PC-9 (cell line): ENCODE measurements at regions not wholly inside any gene's neighbourhood (a gene's known extent, or its start where the extent isn't known, plus 50 kb on each side); places are given as distances from the start of the nearest gene placed in this dataset.

ENCODE experiments used
- BruUV-seq: library from RNA; stranded (reverse); fragments of 400-500 nt; replicated peaks from 2 replicates; lab custom pipeline; 2021; lab: Mats Ljungman, UMichigan
- CTCF ChIA-PET: fragments of 300-600 bp; sonication (Branson Sonifier 250); formaldehyde crosslinking; loops from one replicate; lab custom pipeline; 2022; ENCODE audit warnings: antibody characterized with exemption; lab: Charles Lee
- POLR2A ChIA-PET: fragments of 300-600 bp; sonication (Branson Sonifier 250); formaldehyde crosslinking; loops from one replicate; lab custom pipeline; 2022; ENCODE audit warnings: antibody characterized with exemption; ENCODE audit not compliant: unreplicated experiment; lab: Charles Lee
- DNase-seq, 2 experiments: peaks; one replicate each; pipeline versions ENCODE4 v3.0.0 to v3.0.0-alpha.2; 2015 to 2022; ENCODE audit warnings: mixed read lengths in 1 of 2
- H2AFZ ChIP-seq: fragments of 200-600 bp; sonication (generic); 2 replicates; pipeline ENCODE4 v1.8.1; 2017; ENCODE audit warnings: antibody characterized with exemption
- H3F3A ChIP-seq: fragments of 200-600 bp; sonication (generic); 2 replicates; pipeline ENCODE4 v1.8.1; 2017; ENCODE audit warnings: antibody characterized with exemption, mild to moderate bottlenecking, low read depth; ENCODE audit not compliant: insufficient read depth
- H3K27ac ChIP-seq: fragments of 200-600 bp; sonication (generic); 2 replicates; pipeline ENCODE4 v1.6.1; 2016; ENCODE audit warnings: mixed run types
- H3K27me3 ChIP-seq: fragments of 200-600 bp; sonication (generic); 2 replicates; pipeline ENCODE4 v1.6.1; 2016; ENCODE audit warnings: low read depth, mixed run types; ENCODE audit not compliant: insufficient read depth
- H3K36me3 ChIP-seq: fragments of 200-600 bp; sonication (generic); 2 replicates; pipeline ENCODE4 v1.6.1; 2016; ENCODE audit warnings: low read depth, mixed run types
- H3K4me1 ChIP-seq: fragments of 200-600 bp; sonication (generic); replicated peaks from 2 replicates; pipeline ENCODE4 v1.6.1; 2016; ENCODE audit warnings: mixed run types; ENCODE audit not compliant: insufficient read depth
- H3K4me2 ChIP-seq: fragments of 200-600 bp; sonication (generic); 2 replicates; pipeline ENCODE4 v1.6.1; 2017; ENCODE audit warnings: mixed run types
- H3K4me3 ChIP-seq: fragments of 200-600 bp; sonication (generic); 2 replicates; pipeline ENCODE4 v1.6.1; 2016; ENCODE audit warnings: mixed run types
- H3K79me2 ChIP-seq: fragments of 200-600 bp; sonication (generic); 2 replicates; pipeline ENCODE4 v1.6.1; 2017; ENCODE audit warnings: low read depth, mixed run types
- H3K9me2 ChIP-seq: fragments of 200-600 bp; sonication (generic); 2 replicates; pipeline ENCODE4 v1.8.1; 2017; ENCODE audit warnings: mild to moderate bottlenecking; ENCODE audit not compliant: insufficient read depth
- H3K9me3 ChIP-seq: fragments of 200-600 bp; sonication (generic); 2 replicates; pipeline ENCODE4 v1.8.1; 2016; ENCODE audit warnings: low read depth; ENCODE audit not compliant: insufficient read depth
- H4K20me1 ChIP-seq: fragments of 200-600 bp; sonication (generic); 2 replicates; pipeline ENCODE4 v1.8.1; 2017; ENCODE audit not compliant: insufficient read depth
- EZH2 ChIP-seq: fragments of 200-600 bp; sonication (generic); IDR thresholded peaks from 2 replicates; pipeline ENCODE4 v1.8.0; 2017; ENCODE audit warnings: antibody characterized with exemption, low read depth
- intact Hi-C: fragments of 100-400 bp; cut with micrococcal nuclease; formaldehyde crosslinking; loops from one replicate; pipeline ENCODE4 v1.10.0; 2022; ENCODE audit not compliant: unreplicated experiment
- TF ChIP-seq, protein P1 (sequence below): fragments of 200-600 bp; sonication (generic); conservative IDR thresholded peaks from 2 replicates; pipeline ENCODE4 v1.6.1; 2017; ENCODE audit warnings: mixed run types, antibody characterized with exemption, mild to moderate bottlenecking, moderate library complexity

DNA sequence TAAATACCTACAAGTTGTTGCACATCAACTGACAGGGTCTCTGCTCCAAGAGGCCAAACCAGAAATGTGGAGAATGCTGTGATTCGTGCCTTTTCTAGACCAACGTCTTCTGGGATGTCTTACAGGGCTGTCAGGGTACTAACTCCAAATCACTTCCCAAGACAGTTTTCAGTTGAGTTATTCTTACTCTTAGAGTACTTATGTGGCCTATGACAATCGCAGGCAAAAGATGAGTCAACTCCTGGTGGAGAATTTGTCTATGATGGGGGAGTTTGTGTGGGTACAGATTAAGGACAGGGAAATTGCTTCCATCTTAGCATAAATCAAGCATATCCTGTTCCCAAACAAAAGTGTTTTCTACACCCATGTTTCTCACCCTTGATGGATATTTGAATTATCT lies 734.8 kb downstream of the TNS3 start:
- Histone ChIP-seq H2AFZ (no peak overlapping the region), H4K20me1 (no peaks in the 10 kb centered on the region), H3K9me3 (no peaks in the 10 kb centered on the region), H3K9me2 (no peaks in the 10 kb centered on the region), H3K36me3 (no peaks in the 10 kb centered on the region), H3K4me2 (no peak overlapping the region), H3K27me3 (no peaks in the 10 kb centered on the region), H3K4me1 (no peaks in the 10 kb centered on the region), H3K79me2 (no peaks in the 10 kb centered on the region), H3F3A (no peaks in the 10 kb centered on the region), H3K4me3 (no peak overlapping the region), H3K27ac (no peak overlapping the region)
- TF ChIP-seq, protein P1, sequence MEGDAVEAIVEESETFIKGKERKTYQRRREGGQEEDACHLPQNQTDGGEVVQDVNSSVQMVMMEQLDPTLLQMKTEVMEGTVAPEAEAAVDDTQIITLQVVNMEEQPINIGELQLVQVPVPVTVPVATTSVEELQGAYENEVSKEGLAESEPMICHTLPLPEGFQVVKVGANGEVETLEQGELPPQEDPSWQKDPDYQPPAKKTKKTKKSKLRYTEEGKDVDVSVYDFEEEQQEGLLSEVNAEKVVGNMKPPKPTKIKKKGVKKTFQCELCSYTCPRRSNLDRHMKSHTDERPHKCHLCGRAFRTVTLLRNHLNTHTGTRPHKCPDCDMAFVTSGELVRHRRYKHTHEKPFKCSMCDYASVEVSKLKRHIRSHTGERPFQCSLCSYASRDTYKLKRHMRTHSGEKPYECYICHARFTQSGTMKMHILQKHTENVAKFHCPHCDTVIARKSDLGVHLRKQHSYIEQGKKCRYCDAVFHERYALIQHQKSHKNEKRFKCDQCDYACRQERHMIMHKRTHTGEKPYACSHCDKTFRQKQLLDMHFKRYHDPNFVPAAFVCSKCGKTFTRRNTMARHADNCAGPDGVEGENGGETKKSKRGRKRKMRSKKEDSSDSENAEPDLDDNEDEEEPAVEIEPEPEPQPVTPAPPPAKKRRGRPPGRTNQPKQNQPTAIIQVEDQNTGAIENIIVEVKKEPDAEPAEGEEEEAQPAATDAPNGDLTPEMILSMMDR, result no peak
- no peak for TF ChIP-seq EZH2
- intact Hi-C loops, result no loop called here
- BruUV-seq, result no TSS peak
- DNase-seq, result no peak
- ChIA-PET POLR2A (no interaction called here), CTCF (no interaction called here)

GRCh38 chr7:46844486-46844885 lies 737.4 kb downstream of the TNS3 start:
- Histone ChIP-seq H3K4me1 (no peaks in the 10 kb centered on the region), H3F3A (no peaks in the 10 kb centered on the region), H3K27ac (no peak overlapping the region), H4K20me1 (no peaks in the 10 kb centered on the region), H3K9me2 (no peaks in the 10 kb centered on the region), H3K27me3 (no peaks in the 10 kb centered on the region), H3K4me3 (no peak overlapping the region), H2AFZ (no peak overlapping the region), H3K4me2 (no peak overlapping the region), H3K9me3 (no peaks in the 10 kb centered on the region), H3K36me3 (no peaks in the 10 kb centered on the region), H3K79me2 (no peaks in the 10 kb centered on the region)
- TF ChIP-seq, protein P1, result no peak
- no peak for TF ChIP-seq EZH2
- ChIA-PET CTCF (no interaction called here), POLR2A (no interaction called here)
- no peak for DNase-seq
- intact Hi-C loops, result no loop called here
- no TSS peak for BruUV-seq

GRCh38 chr7:46841248-46841647 lies 740.7 kb downstream of the TNS3 start:
- Histone ChIP-seq H2AFZ (no peak overlapping the region), H3K9me2 (no peaks in the 10 kb centered on the region), H3K36me3 (no peaks in the 10 kb centered on the region), H3K4me2 (no peak overlapping the region), H3K9me3 (no peaks in the 10 kb centered on the region), H4K20me1 (no peaks in the 10 kb centered on the region), H3K4me1 (no peaks in the 10 kb centered on the region), H3K27me3 (no peaks in the 10 kb centered on the region), H3K4me3 (no peak overlapping the region), H3K27ac (no peak overlapping the region), H3K79me2 (no peaks in the 10 kb centered on the region), H3F3A (no peaks in the 10 kb centered on the region)
- ChIA-PET POLR2A (no interaction called here), CTCF (no interaction called here)
- DNase-seq, result no peak
- intact Hi-C loops, result no loop called here
- TF ChIP-seq, protein P1, result no peak
- no peak for TF ChIP-seq EZH2
- no TSS peak for BruUV-seq
